Stimulated activated CD8-positive, alpha-beta memory T cell treated with anti-CD3 and anti-CD28 coated beads, Interleukin-12 subunit alpha, Interleukin-12 subunit beta, amount 100 ng/mL, for 24 hours (primary cell): ENCODE measurements at regions not wholly inside any gene's neighbourhood (a gene's known extent, or its start where the extent isn't known, plus 50 kb on each side); places are given as distances from the start of the nearest gene placed in this dataset.
"Not testable (repeated sequence)": the region's sequence is repeated elsewhere in the genome, so short reads cannot be mapped to it uniquely, and the experiment has no call there.

Experiments
- DNase-seq: peaks from one replicate; pipeline ENCODE4 v3.0.0-alpha.2; 2020; ENCODE audit errors: extremely low read depth

- DNase-seq: no peak
Observed at GRCh38 chr20:4635781-4636180, 50.5 kb upstream of the PRNP start.

GRCh38 chr20:4635342-4635741 lies 50.9 kb upstream of the PRNP start:
- DNase-seq: no peak

GRCh38 chr20:4633780-4634179 lies 52.5 kb upstream of the PRNP start:
- DNase-seq: no peak

GRCh38 chr20:4633379-4633778 lies 52.9 kb upstream of the PRNP start:
- no peak for DNase-seq

- no peak for DNase-seq
Observed at GRCh38 chr20:4632876-4633275, 53.4 kb upstream of the PRNP start.

- no peak for DNase-seq
Observed at GRCh38 chr20:4626228-4626627, 60.0 kb upstream of the PRNP start.

- no peak for DNase-seq
Observed at GRCh38 chr20:4625687-4626086, 60.6 kb upstream of the PRNP start.

- DNase-seq: not testable (repeated sequence)
Observed at GRCh38 chr20:4624675-4625336, 61.5 kb upstream of the PRNP start.

- DNase-seq: not testable (repeated sequence)
Observed at GRCh38 chr20:4619144-4619543, 67.1 kb upstream of the PRNP start.

GRCh38 chr20:4617484-4617883 lies 68.8 kb upstream of the PRNP start:
- no peak for DNase-seq

GRCh38 chr20:4617019-4617418 lies 69.2 kb upstream of the PRNP start:
- DNase-seq: no peak

GRCh38 chr20:4613718-4614620 lies 72.3 kb upstream of the PRNP start:
- peak; percentile 21 for DNase-seq

GRCh38 chr20:4613184-4613583 lies 73.1 kb upstream of the PRNP start:
- DNase-seq: no peak

- no peak for DNase-seq
Observed at GRCh38 chr20:4610871-4611270, 75.4 kb upstream of the PRNP start.

GRCh38 chr20:4609511-4609910 lies 76.7 kb upstream of the PRNP start:
- DNase-seq: no peak

- no peak for DNase-seq
Observed at GRCh38 chr20:4608861-4609260, 77.4 kb upstream of the PRNP start.

- no peak for DNase-seq
Observed at GRCh38 chr20:4607287-4607713, 79.0 kb upstream of the PRNP start.

GRCh38 chr20:4606051-4606450 lies 80.2 kb upstream of the PRNP start:
- no peak for DNase-seq

- DNase-seq: no peak
Observed at GRCh38 chr20:4605166-4605565, 81.1 kb upstream of the PRNP start.

GRCh38 chr20:4604580-4604979 lies 81.7 kb upstream of the PRNP start:
- no peak for DNase-seq

GRCh38 chr20:4603724-4604123 lies 82.5 kb upstream of the PRNP start:
- DNase-seq: no peak

GRCh38 chr20:4602297-4602631 lies 84.0 kb upstream of the PRNP start:
- no peak for DNase-seq

- no peak for DNase-seq
Observed at GRCh38 chr20:4601630-4602296, 84.5 kb upstream of the PRNP start.
